ENCODE measurements at regions not wholly inside any gene's neighbourhood (a gene's known extent, or its start where the extent isn't known, plus 50 kb on each side); places are given as distances from the start of the nearest gene placed in this dataset.

DNA sequence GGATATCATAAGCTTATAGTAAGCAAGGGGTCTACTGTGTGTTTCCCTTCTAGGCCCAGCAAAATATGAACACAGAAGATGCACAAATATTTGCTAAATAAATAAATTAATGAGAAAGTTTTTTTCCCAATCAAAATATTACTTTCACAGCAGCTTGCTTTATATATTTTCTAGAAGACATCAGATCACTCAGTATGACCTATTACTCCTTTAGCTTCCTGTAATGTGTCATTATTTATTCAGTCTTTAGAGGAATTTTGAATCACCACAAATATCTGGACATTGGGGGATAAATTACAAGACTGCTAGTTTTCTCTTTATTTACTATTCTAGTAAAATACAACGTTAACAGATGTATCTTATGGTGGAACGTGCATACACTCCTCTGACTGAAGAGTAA is 765.8 kb upstream of the POM121L12 start:
- H2BK12ac ChIP-seq (ENCODE audit: low read depth, low read length), result no peak overlapping the region

More for the DNA sequence above, 765.8 kb upstream of the POM121L12 start:
- Histone ChIP-seq H3K23ac (ENCODE audit: insufficient read length) (no peak overlapping the region), H4K8ac (ENCODE audit: extremely low read depth, insufficient read depth, low read length) (no peak overlapping the region), H2AK5ac (ENCODE audit: low read depth, low read length) (no peak overlapping the region), H3K27me3 (replicated peaks in 1 of 4; ENCODE audit: control insufficient read depth in 3 of 4, extremely low read depth in 1 of 4, insufficient read depth in 3 of 4, low read length in 3 of 4) (no peaks in the 10 kb centered on the region), H2BK5ac (ENCODE audit: low read depth, low read length) (no peak overlapping the region), H3K23me2 (ENCODE audit: low read depth, low read length) (no peaks in the 10 kb centered on the region), H4K5ac (ENCODE audit: insufficient read length, low read depth, low read length) (no peak overlapping the region), H2BK15ac (ENCODE audit: low read length) (no peak overlapping the region), H2AFZ (ENCODE audit: low read length) (no peak overlapping the region), H2BK20ac (ENCODE audit: low read length) (no peak overlapping the region), H4K91ac (replicated peaks; ENCODE audit: insufficient read length, low read length) (no peak overlapping the region), H3K14ac (ENCODE audit: insufficient read length) (no peak overlapping the region), H3K4me3 (ENCODE audit: extremely low read depth in 1 of 4, insufficient read depth in 2 of 4, low read depth in 3 of 4, low read length in 4 of 4) (no peak overlapping the region), H3K36me3 (ENCODE audit: control insufficient read depth in 2 of 4, insufficient read depth in 4 of 4, low read length in 3 of 4) (no peaks in the 10 kb centered on the region), H3K79me1 (ENCODE audit: low read depth, low read length) (no peaks in the 10 kb centered on the region), H3K4ac (replicated peaks; ENCODE audit: insufficient read length, low read depth, low read length) (no peak overlapping the region), H3K18ac (ENCODE audit: extremely low read depth, low read length) (no peak overlapping the region), H3K27ac (ENCODE audit: low read depth, low read length) (no peak overlapping the region), H4K20me1 (replicated peaks in 1 of 2; ENCODE audit: control insufficient read depth in 1 of 2, insufficient read depth in 2 of 2, low read length in 2 of 2) (no peaks in the 10 kb centered on the region), H2BK120ac (replicated peaks; ENCODE audit: low read depth, low read length) (no peak overlapping the region), H3K9ac (replicated peaks in 1 of 4; ENCODE audit: extremely low read depth in 1 of 4, low read depth in 3 of 4, low read length in 3 of 4) (no peak overlapping the region), H3K79me2 (ENCODE audit: control insufficient read depth in 1 of 2, insufficient read depth in 2 of 2, low read length in 2 of 2) (no peaks in the 10 kb centered on the region), H3K56ac (replicated peaks; ENCODE audit: insufficient read length, low read depth, low read length) (no peak overlapping the region), H3K4me1 (replicated peaks in 1 of 4; ENCODE audit: control insufficient read depth in 3 of 4, insufficient read depth in 4 of 4, low read length in 3 of 4) (no peaks in the 10 kb centered on the region), H3K9me3 (ENCODE audit: insufficient read depth in 2 of 2, low read depth in 1 of 2, low read length in 1 of 2) (peaks cover 0 to 9% of the 10 kb centered on the region in 2 experiments; a peak in 1 of 4 replicates), H3K4me2 (ENCODE audit: insufficient read depth in 1 of 2, low read depth in 2 of 2, low read length in 2 of 2) (no peak overlapping the region)
- FAIRE-seq (no peak), DNase-seq (ENCODE audit: low read depth in 1 of 2, low spot score in 2 of 2) (no peak)
- no peak for TF ChIP-seq RFX5 (IDR thresholded peaks at IDR 0.05; ENCODE audit: borderline replicate concordance, low read depth, low read length)
- TF ChIP-seq POU5F1 (IDR thresholded peaks at IDR 0.05; ENCODE audit: low read depth, low read length), result no peak
- TF ChIP-seq YY1 (IDR thresholded peaks at IDR 0.05; ENCODE audit: low read depth, low read length), result no peak
- TF ChIP-seq ZNF274 (IDR thresholded peaks at IDR 0.05; ENCODE audit: borderline replicate concordance, extremely low read depth, low read length), result no peak
- no peak for TF ChIP-seq JUN (IDR thresholded peaks at IDR 0.05; ENCODE audit: low read depth, low read length)
- no peak for TF ChIP-seq SP4 (IDR thresholded peaks at IDR 0.05; ENCODE audit: low read length)
- no peak for TF ChIP-seq RXRA (IDR thresholded peaks at IDR 0.05; ENCODE audit: insufficient read depth, low read depth, low read length)
- no peak for TF ChIP-seq KDM5A (IDR thresholded peaks at IDR 0.05; ENCODE audit: low read length)
- TF ChIP-seq EP300 (IDR thresholded peaks at IDR 0.05; ENCODE audit: borderline replicate concordance in 1 of 2, low read depth in 2 of 2, low read length in 2 of 2), result no peak
- TF ChIP-seq ATF3 (IDR thresholded peaks at IDR 0.05; ENCODE audit: insufficient read depth, low read depth, low read length), result no peak
- POLR2A ChIA-PET (ENCODE audit: partially characterized antibody), result no interaction called here
- whole genome bisulfite sequencing, 2 experiments (ENCODE audit: extremely low coverage in 1 of 2, insufficient coverage in 1 of 2, insufficient read length in 1 of 2, insufficient replicate concordance in 2 of 2, low coverage in 1 of 2, low lambda C conversion rate in 2 of 2, missing lambda C conversion rate in 1 of 2), result 91% methylated on average over 2 of the region's 2 CpGs; no CpG with 5 or more reads in 1 of the 2 experiments
- CTCF ChIA-PET (ENCODE audit: partially characterized antibody), result interaction anchor here (1.5 kb wide), 1 partner anchor 10 kb away, joined by 4 read pairs; no protein-coding TSS in a partner anchor

All from H1 (cell line).